ENCODE measurements at regions not wholly inside any gene's neighbourhood (a gene's known extent, or its start where the extent isn't known, plus 50 kb on each side); places are given as distances from the start of the nearest gene placed in this dataset.

DNA sequence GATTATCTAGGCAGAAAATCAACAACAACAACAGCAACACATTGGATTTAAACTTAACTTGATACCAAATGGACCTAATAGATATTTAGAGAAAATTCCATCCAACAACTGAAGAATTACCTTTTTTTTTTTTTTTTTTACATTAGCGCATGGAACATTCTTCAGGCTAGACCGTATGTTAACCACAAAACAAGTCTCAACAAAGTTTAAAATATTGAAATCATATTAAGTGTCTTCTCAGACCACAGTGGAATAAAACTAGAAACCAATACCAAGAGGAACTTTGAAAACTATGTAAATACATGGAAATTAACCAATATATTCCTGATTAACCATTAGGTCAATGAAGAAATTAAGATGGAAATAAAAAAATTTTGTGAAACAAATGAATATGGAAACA, 315.8 kb downstream of the CSNK1G3 start:
- ATAC-seq, result no peak
- ChIA-PET CTCF (no interaction called here), POLR2A (no interaction called here), RAD21 (ENCODE audit: low non-redundant PET in 1 of 2, low total read pairs in 2 of 2, uncharacterized antibody in 2 of 2, unreplicated experiment in 2 of 2) (no interaction called here)
- no peak overlapping the region for H3K27ac ChIP-seq (ENCODE audit: low read depth, low read length)
- no peak for DNase-seq (ENCODE audit: low read depth, low spot score)
- H3K9me3 ChIP-seq (ENCODE audit: control insufficient read depth in 1 of 2, insufficient read depth in 1 of 2, low read depth in 1 of 2, low read length in 2 of 2), result no peaks in the 10 kb centered on the region
- H2AFZ ChIP-seq (ENCODE audit: low read depth, low read length, poor library complexity, severe bottlenecking), result no peak overlapping the region
- H3K9me2 ChIP-seq (ENCODE audit: insufficient read depth), result no peaks in the 10 kb centered on the region
- no peak overlapping the region for H3K4me2 ChIP-seq (ENCODE audit: low read length)
- no peaks in the 10 kb centered on the region for H3K36me3 ChIP-seq (ENCODE audit: control insufficient read depth in 1 of 2, insufficient read depth in 2 of 2, low read length in 2 of 2)
- no TSS peak for BruUV-seq (replicated peaks)
- no peaks in the 10 kb centered on the region for H3K4me1 ChIP-seq (ENCODE audit: control insufficient read depth in 1 of 2, insufficient read depth in 2 of 2, low read length in 2 of 2)
- no peak overlapping the region for H3K4me3 ChIP-seq (replicated peaks in 1 of 2; ENCODE audit: low read depth in 1 of 2, low read length in 2 of 2)
- no peaks in the 10 kb centered on the region for H3K79me2 ChIP-seq (ENCODE audit: insufficient read depth, low read length)
- no peaks in the 10 kb centered on the region for H4K20me1 ChIP-seq (ENCODE audit: insufficient read depth)
- no peak for TF ChIP-seq TCF7L2 (IDR thresholded peaks at IDR 0.05; ENCODE audit: borderline replicate concordance, extremely low read depth, insufficient read depth, insufficient read length)
- TF ChIP-seq EZH2 (IDR thresholded peaks at IDR 0.05), result no peak
- no peak for TF ChIP-seq JUND (IDR thresholded peaks at IDR 0.05)
- TF ChIP-seq POLR2A (IDR thresholded peaks at IDR 0.05; ENCODE audit: borderline replicate concordance, extremely low read depth, insufficient read depth, insufficient read length), result no peak
- no peak for TF ChIP-seq CEBPB (IDR thresholded peaks at IDR 0.05; ENCODE audit: low read depth)
- no peak for TF ChIP-seq SP1 (IDR thresholded peaks at IDR 0.05; ENCODE audit: low read depth)
- no peak for TF ChIP-seq SIN3A (IDR thresholded peaks at IDR 0.05; ENCODE audit: low read depth)
- TF ChIP-seq, protein P1, sequence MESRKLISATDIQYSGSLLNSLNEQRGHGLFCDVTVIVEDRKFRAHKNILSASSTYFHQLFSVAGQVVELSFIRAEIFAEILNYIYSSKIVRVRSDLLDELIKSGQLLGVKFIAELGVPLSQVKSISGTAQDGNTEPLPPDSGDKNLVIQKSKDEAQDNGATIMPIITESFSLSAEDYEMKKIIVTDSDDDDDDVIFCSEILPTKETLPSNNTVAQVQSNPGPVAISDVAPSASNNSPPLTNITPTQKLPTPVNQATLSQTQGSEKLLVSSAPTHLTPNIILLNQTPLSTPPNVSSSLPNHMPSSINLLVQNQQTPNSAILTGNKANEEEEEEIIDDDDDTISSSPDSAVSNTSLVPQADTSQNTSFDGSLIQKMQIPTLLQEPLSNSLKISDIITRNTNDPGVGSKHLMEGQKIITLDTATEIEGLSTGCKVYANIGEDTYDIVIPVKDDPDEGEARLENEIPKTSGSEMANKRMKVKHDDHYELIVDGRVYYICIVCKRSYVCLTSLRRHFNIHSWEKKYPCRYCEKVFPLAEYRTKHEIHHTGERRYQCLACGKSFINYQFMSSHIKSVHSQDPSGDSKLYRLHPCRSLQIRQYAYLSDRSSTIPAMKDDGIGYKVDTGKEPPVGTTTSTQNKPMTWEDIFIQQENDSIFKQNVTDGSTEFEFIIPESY (IDR thresholded peaks at IDR 0.05; ENCODE audit: extremely low read depth, insufficient replicate concordance, low read length), result no peak
- no peak for TF ChIP-seq CTCF (IDR thresholded peaks at IDR 0.05 in 2 of 3, conservative IDR thresholded peaks at IDR 0.05 in 1 of 3; ENCODE audit: borderline replicate concordance in 1 of 3, insufficient read depth in 1 of 3, low read depth in 2 of 3, low read length in 2 of 3)
- no peak for TF ChIP-seq FOSL1 (IDR thresholded peaks at IDR 0.05; ENCODE audit: low read depth)
- TF ChIP-seq CBX3 (IDR thresholded peaks at IDR 0.05; ENCODE audit: low read depth), result no peak
- TF ChIP-seq REST (IDR thresholded peaks at IDR 0.05; ENCODE audit: low read depth), result no peak
- no peak for TF ChIP-seq EZH2phosphoT487 (IDR thresholded peaks at IDR 0.05; ENCODE audit: borderline replicate concordance)
- TF ChIP-seq ZNF274 (IDR thresholded peaks at IDR 0.05; ENCODE audit: low read depth, low read length), result no peak
- no peak for TF ChIP-seq EGR1 (IDR thresholded peaks at IDR 0.05; ENCODE audit: low read depth)
- no peak for TF ChIP-seq ELF1 (IDR thresholded peaks at IDR 0.05; ENCODE audit: borderline replicate concordance, low read depth)
- no peak for TF ChIP-seq SRF (IDR thresholded peaks at IDR 0.05; ENCODE audit: low read depth)
- TF ChIP-seq RAD21 (IDR thresholded peaks at IDR 0.05; ENCODE audit: low read depth), result no peak
- no peak for TF ChIP-seq ATF3 (IDR thresholded peaks at IDR 0.05)
- no peak for TF ChIP-seq ZFX (IDR thresholded peaks at IDR 0.05)
- intact Hi-C loops (cut with micrococcal nuclease), result no loop called here
- H3K27me3 ChIP-seq (ENCODE audit: insufficient read depth, low read length), result no peaks in the 10 kb centered on the region
- no peak overlapping the region for H3K9ac ChIP-seq (ENCODE audit: low read length)

All from HCT116 (cell line).